Lower leg skin (tissue), 3 donors: ENCODE measurements at regions not wholly inside any gene's neighbourhood (a gene's known extent, or its start where the extent isn't known, plus 50 kb on each side); places are given as distances from the start of the nearest gene placed in this dataset.

ENCODE experiments used
- POLR2A ChIP-seq, 2 donors: fragments of 450-650 bp; IDR thresholded peaks; one replicate each; pipeline ENCODE4 v1.6.1; 2016 to 2017; ENCODE audit warnings: antibody characterized with exemption in 2 of 2, mild to moderate bottlenecking in 1 of 2, moderate library complexity in 1 of 2
- TF ChIP-seq, protein P1 (sequence below), 3 donors: fragments of 450-650 bp; IDR thresholded peaks; one replicate each; pipeline ENCODE4 v1.5.1; 2016; ENCODE audit warnings: antibody characterized with exemption in 3 of 3, mild to moderate bottlenecking in 3 of 3, moderate library complexity in 2 of 3

DNA sequence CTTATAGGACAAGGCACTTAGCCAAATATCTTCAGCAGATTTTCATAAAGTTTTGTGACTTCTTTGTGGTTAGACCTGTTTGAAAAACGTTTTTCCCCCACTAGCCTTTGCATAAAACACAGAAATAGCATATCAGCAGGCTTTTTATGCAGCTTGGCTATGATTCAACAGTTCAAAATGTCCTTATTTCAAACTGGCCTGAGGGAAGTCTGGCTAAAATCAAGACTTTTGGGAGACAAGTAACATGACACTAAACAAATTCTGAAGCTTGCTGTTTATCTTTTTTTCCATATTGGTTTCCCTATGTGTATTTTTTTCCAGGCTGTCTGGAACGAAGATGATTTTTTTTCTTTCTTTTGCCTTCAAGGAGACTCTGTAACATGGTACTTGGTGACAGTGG lies 95.1 kb upstream of the L3MBTL4 start:
- TF ChIP-seq, protein P1, sequence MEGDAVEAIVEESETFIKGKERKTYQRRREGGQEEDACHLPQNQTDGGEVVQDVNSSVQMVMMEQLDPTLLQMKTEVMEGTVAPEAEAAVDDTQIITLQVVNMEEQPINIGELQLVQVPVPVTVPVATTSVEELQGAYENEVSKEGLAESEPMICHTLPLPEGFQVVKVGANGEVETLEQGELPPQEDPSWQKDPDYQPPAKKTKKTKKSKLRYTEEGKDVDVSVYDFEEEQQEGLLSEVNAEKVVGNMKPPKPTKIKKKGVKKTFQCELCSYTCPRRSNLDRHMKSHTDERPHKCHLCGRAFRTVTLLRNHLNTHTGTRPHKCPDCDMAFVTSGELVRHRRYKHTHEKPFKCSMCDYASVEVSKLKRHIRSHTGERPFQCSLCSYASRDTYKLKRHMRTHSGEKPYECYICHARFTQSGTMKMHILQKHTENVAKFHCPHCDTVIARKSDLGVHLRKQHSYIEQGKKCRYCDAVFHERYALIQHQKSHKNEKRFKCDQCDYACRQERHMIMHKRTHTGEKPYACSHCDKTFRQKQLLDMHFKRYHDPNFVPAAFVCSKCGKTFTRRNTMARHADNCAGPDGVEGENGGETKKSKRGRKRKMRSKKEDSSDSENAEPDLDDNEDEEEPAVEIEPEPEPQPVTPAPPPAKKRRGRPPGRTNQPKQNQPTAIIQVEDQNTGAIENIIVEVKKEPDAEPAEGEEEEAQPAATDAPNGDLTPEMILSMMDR (IDR thresholded peaks at IDR 0.05) = no peak
- TF ChIP-seq POLR2A (IDR thresholded peaks at IDR 0.05) = no peak
